Endodermal cell (in vitro differentiated cells): ENCODE measurements at regions not wholly inside any gene's neighbourhood (a gene's known extent, or its start where the extent isn't known, plus 50 kb on each side); places are given as distances from the start of the nearest gene placed in this dataset.

Source experiments
- DNase-seq: peaks from one replicate; pipeline ENCODE4 v3.0.0-alpha.2; 2017
- H3K27ac ChIP-seq: 2 replicates; pipeline ENCODE4 v1.5.1; 2013; ENCODE audit warnings: mild to moderate bottlenecking, low read depth, low read length, moderate library complexity
- H3K27me3 ChIP-seq: 2 replicates; pipeline ENCODE4 v1.6.1; 2013; ENCODE audit warnings: mild to moderate bottlenecking, low read length, moderate library complexity; ENCODE audit not compliant: insufficient read depth, control insufficient read depth, poor library complexity, severe bottlenecking
- H3K36me3 ChIP-seq: 2 replicates; pipeline ENCODE4 v1.7.0; 2013; ENCODE audit warnings: mild to moderate bottlenecking, low read length, moderate library complexity; ENCODE audit not compliant: control insufficient read depth, insufficient read depth
- H3K4me1 ChIP-seq: one replicate; pipeline ENCODE4 v1.7.0; 2013; ENCODE audit warnings: low read length; ENCODE audit not compliant: control insufficient read depth, insufficient read depth
- H3K4me3 ChIP-seq: 2 replicates; pipeline ENCODE4 v1.5.1; 2013; ENCODE audit warnings: mild to moderate bottlenecking, low read length, moderate library complexity
- H3K9ac ChIP-seq: 2 replicates; pipeline ENCODE4 v1.6.1; 2013; ENCODE audit warnings: mild to moderate bottlenecking, low read length, moderate library complexity; ENCODE audit not compliant: poor library complexity, severe bottlenecking; ENCODE audit errors: extremely low read depth
- H3K9me3 ChIP-seq: 2 replicates; pipeline ENCODE4 v1.6.1; 2013; ENCODE audit warnings: mild to moderate bottlenecking, low read length, moderate library complexity; ENCODE audit not compliant: control insufficient read depth
- H3K27ac Mint-ChIP-seq: 2 replicates; pipeline ENCODE4 v1.8.0; 2020; ENCODE audit warnings: mixed read lengths
- H3K27me3 Mint-ChIP-seq: 2 replicates; pipeline ENCODE4 v1.8.0; 2021; ENCODE audit warnings: mild to moderate bottlenecking, mixed read lengths; ENCODE audit not compliant: insufficient read depth
- H3K36me3 Mint-ChIP-seq: 2 replicates; pipeline ENCODE4 v1.8.0; 2020; ENCODE audit warnings: low read depth, mixed read lengths
- H3K4me1 Mint-ChIP-seq: 2 replicates; pipeline ENCODE4 v1.8.0; 2020; ENCODE audit warnings: mixed read lengths
- H3K4me3 Mint-ChIP-seq: 2 replicates; pipeline ENCODE4 v1.8.0; 2020; ENCODE audit warnings: mild to moderate bottlenecking, moderate library complexity, mixed read lengths
- H3K9me3 Mint-ChIP-seq: 2 replicates; pipeline ENCODE4 v1.8.0; 2020; ENCODE audit warnings: mild to moderate bottlenecking, mixed read lengths
- WGBS, 2 experiments: methylation state at CpG; one replicate each; pipeline versions ENCODE4 v1.1.5 to v1.1.7; 2013; ENCODE audit warnings: missing lambda C conversion rate in 2 of 2, mixed read lengths in 1 of 2; ENCODE audit not compliant: insufficient coverage in 1 of 2, insufficient read length in 1 of 2; 5-methylcytosine and 5-hydroxymethylcytosine counted together
- TF ChIP-seq, protein P1 (sequence below): fragments of 200-600 bp; sonication (generic); conservative IDR thresholded peaks from 2 replicates; pipeline ENCODE4 v1.5.0; 2021; ENCODE audit warnings: antibody characterized with exemption, mild to moderate bottlenecking

DNA sequence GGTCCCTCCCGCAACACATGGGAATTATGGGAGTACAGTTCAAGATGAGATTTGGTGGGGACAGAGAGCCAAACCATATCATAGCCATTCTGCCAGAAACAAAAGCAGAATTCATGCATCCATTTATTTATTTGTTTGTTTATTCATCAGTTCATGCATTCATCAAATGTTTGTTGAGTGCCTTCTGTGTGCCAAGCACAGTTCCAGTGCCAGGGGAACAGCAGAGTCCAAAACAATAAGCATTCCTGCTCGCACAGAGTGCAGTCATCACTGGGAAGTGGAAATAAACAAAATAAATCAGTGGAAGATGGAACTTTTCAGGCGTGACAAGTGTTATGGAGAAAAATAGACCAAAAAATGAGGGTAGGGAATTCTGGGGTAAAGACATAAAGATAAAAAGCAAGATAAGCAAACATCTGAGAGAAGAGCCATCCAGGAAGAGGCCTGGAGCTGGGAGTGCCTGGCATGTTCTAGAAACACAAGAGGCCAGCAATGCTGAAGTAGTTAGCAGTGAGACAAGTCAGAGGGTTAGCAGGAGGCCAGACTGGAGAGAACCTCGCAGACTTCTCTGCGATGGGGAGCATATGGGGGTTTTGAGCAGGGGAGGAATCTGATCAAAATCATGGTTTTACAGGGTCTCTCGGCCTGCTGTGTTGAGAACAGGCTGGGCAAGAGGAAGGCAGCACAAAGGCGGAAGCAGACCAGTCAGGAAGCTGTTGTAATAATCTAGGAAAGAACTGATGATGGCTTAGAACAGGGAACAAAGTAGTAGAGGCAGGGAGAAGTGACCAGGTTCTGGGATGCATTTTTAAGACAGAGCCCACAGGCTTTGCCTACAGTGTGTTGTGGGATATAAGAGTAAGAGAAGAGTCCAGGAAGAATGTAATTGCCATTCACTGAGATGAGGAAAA lies 113.2 kb downstream of the GLUL start:
- Histone ChIP-seq H3K4me3 (no peak overlapping the region), H3K27ac (no peak overlapping the region), H3K9ac (no peak overlapping the region), H3K27me3 (no peaks in the 10 kb centered on the region), H3K4me1 (no peaks in the 10 kb centered on the region), H3K36me3 (no peaks in the 10 kb centered on the region), H3K9me3 (no peaks in the 10 kb centered on the region)
- no peak overlapping the region for H3K27ac Mint-ChIP-seq
- DNase-seq = no peak
- H3K36me3 Mint-ChIP-seq = no peaks in the 10 kb centered on the region
- no peaks in the 10 kb centered on the region for H3K9me3 Mint-ChIP-seq
- no peaks in the 10 kb centered on the region for H3K27me3 Mint-ChIP-seq
- 93 to 98% methylated on average over 6 to 7 of the region's 7 CpGs for WGBS, 2 experiments
- H3K4me3 Mint-ChIP-seq = no peak overlapping the region
- H3K4me1 Mint-ChIP-seq = peaks cover 3% of the 10 kb centered on the region
- TF ChIP-seq, protein P1, sequence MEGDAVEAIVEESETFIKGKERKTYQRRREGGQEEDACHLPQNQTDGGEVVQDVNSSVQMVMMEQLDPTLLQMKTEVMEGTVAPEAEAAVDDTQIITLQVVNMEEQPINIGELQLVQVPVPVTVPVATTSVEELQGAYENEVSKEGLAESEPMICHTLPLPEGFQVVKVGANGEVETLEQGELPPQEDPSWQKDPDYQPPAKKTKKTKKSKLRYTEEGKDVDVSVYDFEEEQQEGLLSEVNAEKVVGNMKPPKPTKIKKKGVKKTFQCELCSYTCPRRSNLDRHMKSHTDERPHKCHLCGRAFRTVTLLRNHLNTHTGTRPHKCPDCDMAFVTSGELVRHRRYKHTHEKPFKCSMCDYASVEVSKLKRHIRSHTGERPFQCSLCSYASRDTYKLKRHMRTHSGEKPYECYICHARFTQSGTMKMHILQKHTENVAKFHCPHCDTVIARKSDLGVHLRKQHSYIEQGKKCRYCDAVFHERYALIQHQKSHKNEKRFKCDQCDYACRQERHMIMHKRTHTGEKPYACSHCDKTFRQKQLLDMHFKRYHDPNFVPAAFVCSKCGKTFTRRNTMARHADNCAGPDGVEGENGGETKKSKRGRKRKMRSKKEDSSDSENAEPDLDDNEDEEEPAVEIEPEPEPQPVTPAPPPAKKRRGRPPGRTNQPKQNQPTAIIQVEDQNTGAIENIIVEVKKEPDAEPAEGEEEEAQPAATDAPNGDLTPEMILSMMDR = no peak

DNA sequence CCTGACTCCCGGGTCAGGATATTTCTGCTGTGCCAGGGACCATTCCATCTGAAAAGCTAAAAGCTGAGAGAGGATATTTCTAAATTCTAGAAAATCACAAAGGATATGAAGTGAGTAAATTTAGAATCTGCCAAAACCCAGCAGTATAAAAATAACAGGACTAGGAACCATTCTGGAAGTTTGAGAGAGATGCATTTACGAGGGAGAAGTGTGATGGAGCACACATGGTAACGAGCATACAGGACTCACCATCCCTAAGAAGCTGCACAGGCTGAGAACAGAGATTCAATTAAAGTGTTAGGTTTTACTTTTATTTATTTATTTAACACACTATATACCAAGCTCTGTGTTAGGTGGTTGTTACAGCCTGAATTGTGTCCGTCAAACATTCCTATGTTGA lies 116.3 kb downstream of the GLUL start:
- no peak overlapping the region for H3K4me3 ChIP-seq
- no peaks in the 10 kb centered on the region for H3K9me3 ChIP-seq
- no peak overlapping the region for H3K27ac Mint-ChIP-seq
- no peaks in the 10 kb centered on the region for H3K4me1 ChIP-seq
- H3K36me3 ChIP-seq = no peaks in the 10 kb centered on the region
- whole genome bisulfite sequencing, 2 experiments = 94 to 100% methylated on average over 3 to 4 of the region's 4 CpGs
- no peaks in the 10 kb centered on the region for H3K27me3 ChIP-seq
- no peaks in the 10 kb centered on the region for H3K36me3 Mint-ChIP-seq
- no peaks in the 10 kb centered on the region for H3K9me3 Mint-ChIP-seq
- H3K27me3 Mint-ChIP-seq = peaks cover 1% of the 10 kb centered on the region
- H3K27ac ChIP-seq = no peak overlapping the region
- no peak overlapping the region for H3K4me3 Mint-ChIP-seq
- H3K9ac ChIP-seq = no peak overlapping the region
- TF ChIP-seq, protein P1 = no peak
- no peaks in the 10 kb centered on the region for H3K4me1 Mint-ChIP-seq
- no peak for DNase-seq

DNA sequence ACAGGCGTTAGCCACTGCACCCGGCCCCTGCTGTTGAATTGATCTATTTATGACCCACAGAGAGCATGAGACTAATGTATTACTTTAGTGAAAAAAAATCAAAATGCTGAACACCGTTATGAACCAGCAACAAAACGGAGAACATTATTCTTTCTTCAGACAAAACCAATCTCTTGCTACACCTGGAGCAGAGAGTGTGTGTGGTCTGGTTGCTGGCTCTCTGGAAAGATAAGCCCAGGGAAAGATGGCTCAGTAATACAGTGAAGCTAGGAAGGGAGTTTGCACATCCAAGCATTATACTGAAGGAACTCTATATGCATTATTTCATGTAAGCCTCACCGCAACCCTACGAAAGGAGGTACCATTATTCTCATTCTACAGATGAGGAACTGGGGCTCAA lies 117.0 kb downstream of the GLUL start:
- Mint-ChIP-seq H3K36me3 (no peaks in the 10 kb centered on the region), H3K27me3 (peaks cover 1% of the 10 kb centered on the region), H3K4me3 (no peak overlapping the region), H3K9me3 (no peaks in the 10 kb centered on the region), H3K4me1 (no peaks in the 10 kb centered on the region), H3K27ac (no peak overlapping the region)
- no peaks in the 10 kb centered on the region for H3K9me3 ChIP-seq
- TF ChIP-seq, protein P1 = no peak
- H3K27ac ChIP-seq = no peak overlapping the region
- no peak overlapping the region for H3K9ac ChIP-seq
- H3K4me1 ChIP-seq = no peaks in the 10 kb centered on the region
- H3K36me3 ChIP-seq = no peaks in the 10 kb centered on the region
- DNase-seq = no peak
- WGBS, 2 experiments = 93 to 100% methylated on average over 2 to 6 of the region's 6 CpGs
- H3K4me3 ChIP-seq = no peak overlapping the region
- no peaks in the 10 kb centered on the region for H3K27me3 ChIP-seq
